SK-N-SH treated with all-trans-retinoic acid at 6 μM for 48 hours (cell line): ENCODE measurements at regions not wholly inside any gene's neighbourhood (a gene's known extent, or its start where the extent isn't known, plus 50 kb on each side); places are given as distances from the start of the nearest gene placed in this dataset.

Source experiments
- ATAC-seq: fragments of 200-7000 bp; cut with Tn5 transposase; 3 replicates; pipeline ENCODE4 v1.9.1; 2020; ENCODE audit warnings: mild to moderate bottlenecking, moderate library complexity
- ARNTL ChIP-seq: fragments of 450-650 bp; formaldehyde crosslinking; IDR thresholded peaks from 2 replicates; pipeline ENCODE4 v1.5.0; 2020; ENCODE audit warnings: low read depth, mild to moderate bottlenecking, moderate library complexity, borderline replicate concordance
- BACH2 ChIP-seq: fragments of 250-450 bp; sonication (Bioruptor Pico); IDR thresholded peaks from 2 replicates; pipeline ENCODE4 v1.9.0; 2021; ENCODE audit warnings: mild to moderate bottlenecking, borderline replicate concordance
- CSDC2 ChIP-seq: fragments of 250-450 bp; sonication (Bioruptor Pico); IDR thresholded peaks from 2 replicates; pipeline ENCODE4 v1.5.0; 2020; ENCODE audit warnings: mild to moderate bottlenecking, moderate library complexity
- ESRRG ChIP-seq: fragments of 250-450 bp; sonication (Bioruptor Pico); IDR thresholded peaks from 2 replicates; pipeline ENCODE4 v1.6.1; 2021; ENCODE audit warnings: mild to moderate bottlenecking
- GLIS3 ChIP-seq: fragments of 250-450 bp; sonication (Bioruptor Pico); IDR thresholded peaks from 2 replicates; pipeline ENCODE4 v1.5.0; 2020; ENCODE audit warnings: mild to moderate bottlenecking, moderate library complexity
- ISL1 ChIP-seq: fragments of 250-450 bp; sonication (Bioruptor Pico); IDR thresholded peaks from 2 replicates; pipeline ENCODE4 v2.1.2; 2022; ENCODE audit warnings: mild to moderate bottlenecking, moderate library complexity
- OSR1 ChIP-seq: fragments of 250-450 bp; sonication (Bioruptor Pico); IDR thresholded peaks from 2 replicates; pipeline ENCODE4 v1.8.0; 2022; ENCODE audit warnings: moderate library complexity, mild to moderate bottlenecking, inconsistent platforms
- RARB ChIP-seq: fragments of 250-450 bp; sonication (Bioruptor Pico); IDR thresholded peaks from 2 replicates; pipeline ENCODE4 v1.8.0; 2021; ENCODE audit warnings: mild to moderate bottlenecking, moderate library complexity
- SNAI2 ChIP-seq: fragments of 250-450 bp; sonication (Bioruptor Pico); IDR thresholded peaks from 2 replicates; pipeline ENCODE4 v1.5.0; 2020; ENCODE audit warnings: mild to moderate bottlenecking, moderate library complexity
- TOX ChIP-seq: fragments of 250-450 bp; sonication (Bioruptor Pico); IDR thresholded peaks from 2 replicates; pipeline ENCODE4 v1.8.0; 2021; ENCODE audit warnings: mild to moderate bottlenecking, moderate library complexity, borderline replicate concordance
- ZC3H10 ChIP-seq: fragments of 250-450 bp; sonication (Bioruptor Pico); IDR thresholded peaks from 2 replicates; pipeline ENCODE4 v1.5.1; 2021; ENCODE audit warnings: mild to moderate bottlenecking, moderate library complexity
- ZFP3 ChIP-seq: fragments of 250-450 bp; sonication (Bioruptor Pico); IDR thresholded peaks from 2 replicates; pipeline ENCODE4 v1.5.0; 2020; ENCODE audit warnings: mild to moderate bottlenecking, moderate library complexity
- ZFP30 ChIP-seq: fragments of 450-650 bp; formaldehyde crosslinking; IDR thresholded peaks from 2 replicates; pipeline ENCODE4 v1.5.0; 2022; ENCODE audit warnings: mild to moderate bottlenecking, moderate library complexity
- ZNF565 ChIP-seq: fragments of 450-650 bp; formaldehyde crosslinking; conservative IDR thresholded peaks from 2 replicates; pipeline ENCODE4 v1.5.0; 2020; ENCODE audit warnings: low read depth, mild to moderate bottlenecking, moderate library complexity
- ZNF70 ChIP-seq: fragments of 450-650 bp; formaldehyde crosslinking; IDR thresholded peaks from 2 replicates; pipeline ENCODE4 v1.5.0; 2020; ENCODE audit warnings: mild to moderate bottlenecking, moderate library complexity
- ZNF8 ChIP-seq: fragments of 450-650 bp; formaldehyde crosslinking; IDR thresholded peaks from 2 replicates; pipeline ENCODE4 v1.5.0; 2020; ENCODE audit warnings: mild to moderate bottlenecking, moderate library complexity
- TF ChIP-seq, protein P1 (sequence below): fragments of 250-450 bp; sonication (Bioruptor Pico); IDR thresholded peaks from 2 replicates; pipeline ENCODE4 v1.5.0; 2020; ENCODE audit warnings: mild to moderate bottlenecking, moderate library complexity
- TF ChIP-seq, protein P2 (sequence below): fragments of 250-450 bp; sonication (Bioruptor Pico); IDR thresholded peaks from 2 replicates; pipeline ENCODE4 v1.5.1; 2021; ENCODE audit warnings: mild to moderate bottlenecking, moderate library complexity
- TF ChIP-seq, protein P3 (sequence below): fragments of 250-450 bp; sonication (Bioruptor Pico); IDR thresholded peaks from 2 replicates; pipeline ENCODE4 v1.8.0; 2021; ENCODE audit warnings: low read depth, mild to moderate bottlenecking, moderate library complexity, borderline replicate concordance
- TF ChIP-seq, protein P4 (sequence below): fragments of 250-450 bp; sonication (Bioruptor Pico); IDR thresholded peaks from 2 replicates; pipeline ENCODE4 v1.5.1; 2020; ENCODE audit warnings: low read depth, mild to moderate bottlenecking, moderate library complexity
- TF ChIP-seq, protein P5 (sequence below): fragments of 250-450 bp; sonication (Bioruptor Pico); IDR thresholded peaks from 2 replicates; pipeline ENCODE4 v1.8.0; 2020; ENCODE audit warnings: mild to moderate bottlenecking, moderate library complexity, borderline replicate concordance

DNA sequence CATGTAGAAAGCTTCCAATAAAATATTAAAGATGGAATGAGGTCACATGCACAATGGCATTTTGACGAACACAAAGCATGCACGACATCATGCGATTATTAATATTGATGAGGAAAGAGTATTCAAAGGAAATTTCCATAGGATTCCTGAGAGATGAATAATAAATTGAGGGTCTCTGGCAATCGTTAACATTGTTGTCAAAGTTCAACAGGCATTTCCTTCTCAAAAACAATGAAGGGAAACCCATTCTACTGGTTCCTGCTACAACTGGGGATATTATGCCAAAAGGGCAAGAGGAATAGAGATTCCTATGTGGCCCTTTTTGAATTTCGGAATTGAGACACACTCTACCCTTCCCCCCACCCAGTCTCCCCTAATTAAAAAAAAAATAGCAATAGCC, 128.3 kb upstream of the NUDT7 start:
- no peak for TF ChIP-seq TOX (CRISPR knock-in tag)
- no peak for TF ChIP-seq ZNF70 (CRISPR knock-in tag)
- no peak for TF ChIP-seq OSR1 (CRISPR knock-in tag)
- no peak for TF ChIP-seq ESRRG
- TF ChIP-seq GLIS3 (CRISPR knock-in tag), result no peak
- TF ChIP-seq SNAI2 (CRISPR knock-in tag), result no peak
- no peak for TF ChIP-seq BACH2 (CRISPR knock-in tag)
- TF ChIP-seq ZNF565 (CRISPR knock-in tag), result no peak
- no peak for TF ChIP-seq ISL1
- no peak for TF ChIP-seq ZFP30 (CRISPR knock-in tag)
- TF ChIP-seq, protein P1, sequence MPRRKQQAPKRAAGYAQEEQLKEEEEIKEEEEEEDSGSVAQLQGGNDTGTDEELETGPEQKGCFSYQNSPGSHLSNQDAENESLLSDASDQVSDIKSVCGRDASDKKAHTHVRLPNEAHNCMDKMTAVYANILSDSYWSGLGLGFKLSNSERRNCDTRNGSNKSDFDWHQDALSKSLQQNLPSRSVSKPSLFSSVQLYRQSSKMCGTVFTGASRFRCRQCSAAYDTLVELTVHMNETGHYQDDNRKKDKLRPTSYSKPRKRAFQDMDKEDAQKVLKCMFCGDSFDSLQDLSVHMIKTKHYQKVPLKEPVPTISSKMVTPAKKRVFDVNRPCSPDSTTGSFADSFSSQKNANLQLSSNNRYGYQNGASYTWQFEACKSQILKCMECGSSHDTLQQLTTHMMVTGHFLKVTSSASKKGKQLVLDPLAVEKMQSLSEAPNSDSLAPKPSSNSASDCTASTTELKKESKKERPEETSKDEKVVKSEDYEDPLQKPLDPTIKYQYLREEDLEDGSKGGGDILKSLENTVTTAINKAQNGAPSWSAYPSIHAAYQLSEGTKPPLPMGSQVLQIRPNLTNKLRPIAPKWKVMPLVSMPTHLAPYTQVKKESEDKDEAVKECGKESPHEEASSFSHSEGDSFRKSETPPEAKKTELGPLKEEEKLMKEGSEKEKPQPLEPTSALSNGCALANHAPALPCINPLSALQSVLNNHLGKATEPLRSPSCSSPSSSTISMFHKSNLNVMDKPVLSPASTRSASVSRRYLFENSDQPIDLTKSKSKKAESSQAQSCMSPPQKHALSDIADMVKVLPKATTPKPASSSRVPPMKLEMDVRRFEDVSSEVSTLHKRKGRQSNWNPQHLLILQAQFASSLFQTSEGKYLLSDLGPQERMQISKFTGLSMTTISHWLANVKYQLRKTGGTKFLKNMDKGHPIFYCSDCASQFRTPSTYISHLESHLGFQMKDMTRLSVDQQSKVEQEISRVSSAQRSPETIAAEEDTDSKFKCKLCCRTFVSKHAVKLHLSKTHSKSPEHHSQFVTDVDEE, result no peak
- TF ChIP-seq, protein P2, sequence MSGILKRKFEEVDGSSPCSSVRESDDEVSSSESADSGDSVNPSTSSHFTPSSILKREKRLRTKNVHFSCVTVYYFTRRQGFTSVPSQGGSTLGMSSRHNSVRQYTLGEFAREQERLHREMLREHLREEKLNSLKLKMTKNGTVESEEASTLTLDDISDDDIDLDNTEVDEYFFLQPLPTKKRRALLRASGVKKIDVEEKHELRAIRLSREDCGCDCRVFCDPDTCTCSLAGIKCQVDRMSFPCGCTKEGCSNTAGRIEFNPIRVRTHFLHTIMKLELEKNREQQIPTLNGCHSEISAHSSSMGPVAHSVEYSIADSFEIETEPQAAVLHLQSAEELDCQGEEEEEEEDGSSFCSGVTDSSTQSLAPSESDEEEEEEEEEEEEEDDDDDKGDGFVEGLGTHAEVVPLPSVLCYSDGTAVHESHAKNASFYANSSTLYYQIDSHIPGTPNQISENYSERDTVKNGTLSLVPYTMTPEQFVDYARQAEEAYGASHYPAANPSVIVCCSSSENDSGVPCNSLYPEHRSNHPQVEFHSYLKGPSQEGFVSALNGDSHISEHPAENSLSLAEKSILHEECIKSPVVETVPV (CRISPR knock-in tag), result no peak
- TF ChIP-seq, protein P3, sequence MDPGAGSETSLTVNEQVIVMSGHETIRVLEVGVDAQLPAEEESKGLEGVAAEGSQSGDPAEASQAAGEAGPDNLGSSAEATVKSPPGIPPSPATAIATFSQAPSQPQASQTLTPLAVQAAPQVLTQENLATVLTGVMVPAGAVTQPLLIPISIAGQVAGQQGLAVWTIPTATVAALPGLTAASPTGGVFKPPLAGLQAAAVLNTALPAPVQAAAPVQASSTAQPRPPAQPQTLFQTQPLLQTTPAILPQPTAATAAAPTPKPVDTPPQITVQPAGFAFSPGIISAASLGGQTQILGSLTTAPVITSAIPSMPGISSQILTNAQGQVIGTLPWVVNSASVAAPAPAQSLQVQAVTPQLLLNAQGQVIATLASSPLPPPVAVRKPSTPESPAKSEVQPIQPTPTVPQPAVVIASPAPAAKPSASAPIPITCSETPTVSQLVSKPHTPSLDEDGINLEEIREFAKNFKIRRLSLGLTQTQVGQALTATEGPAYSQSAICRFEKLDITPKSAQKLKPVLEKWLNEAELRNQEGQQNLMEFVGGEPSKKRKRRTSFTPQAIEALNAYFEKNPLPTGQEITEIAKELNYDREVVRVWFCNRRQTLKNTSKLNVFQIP (CRISPR knock-in tag), result no peak
- TF ChIP-seq ARNTL (CRISPR knock-in tag), result no peak
- TF ChIP-seq CSDC2 (CRISPR knock-in tag), result no peak
- no peak for ATAC-seq

DNA sequence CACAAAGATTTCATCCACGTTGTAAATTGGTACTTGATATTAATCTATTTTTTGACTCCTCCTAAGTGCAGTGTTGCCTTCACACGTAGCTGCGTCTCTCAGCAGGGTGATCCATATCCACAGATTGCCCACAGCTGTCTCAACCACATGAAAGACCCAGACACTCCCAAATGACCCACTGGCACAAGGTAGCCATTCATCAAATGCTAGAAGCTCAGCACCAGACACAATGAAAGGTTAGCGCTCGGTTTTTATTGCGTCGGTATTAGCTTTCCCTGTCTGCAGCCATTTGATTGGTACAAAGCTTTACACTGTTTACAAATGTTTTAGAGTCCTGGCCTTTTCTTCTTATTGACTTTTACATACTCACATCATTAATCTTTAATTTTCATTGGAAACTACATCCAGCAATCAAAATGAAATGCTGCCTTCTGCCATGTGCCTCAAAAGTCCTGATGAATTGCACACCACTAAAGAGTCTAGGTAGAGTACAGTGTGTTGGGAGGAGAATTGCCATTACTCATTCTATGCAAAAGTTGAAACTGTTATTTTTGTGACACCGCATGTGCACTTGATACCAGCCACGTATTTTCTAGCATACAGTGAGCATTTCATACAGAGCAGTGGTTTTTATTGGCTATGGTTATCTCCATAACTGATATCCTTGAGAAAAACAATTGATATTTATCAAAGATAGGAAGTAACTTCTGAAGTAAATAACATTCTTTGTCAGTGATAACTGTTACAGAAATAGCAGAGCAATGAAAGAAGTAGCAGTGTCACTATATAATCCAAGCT, 127.3 kb upstream of the NUDT7 start:
- no peak for ATAC-seq
- TF ChIP-seq RARB (CRISPR knock-in tag) (no peak), ZFP30 (CRISPR knock-in tag) (no peak), ARNTL (CRISPR knock-in tag) (no peak), SNAI2 (CRISPR knock-in tag) (no peak), ZNF565 (CRISPR knock-in tag) (no peak), TOX (CRISPR knock-in tag) (no peak), ZC3H10 (CRISPR knock-in tag) (no peak), ZNF8 (CRISPR knock-in tag) (no peak), ZFP3 (CRISPR knock-in tag) (no peak), ISL1 (no peak), ZNF70 (CRISPR knock-in tag) (no peak)
- TF ChIP-seq, protein P3 (CRISPR knock-in tag), result no peak
- TF ChIP-seq, protein P4, sequence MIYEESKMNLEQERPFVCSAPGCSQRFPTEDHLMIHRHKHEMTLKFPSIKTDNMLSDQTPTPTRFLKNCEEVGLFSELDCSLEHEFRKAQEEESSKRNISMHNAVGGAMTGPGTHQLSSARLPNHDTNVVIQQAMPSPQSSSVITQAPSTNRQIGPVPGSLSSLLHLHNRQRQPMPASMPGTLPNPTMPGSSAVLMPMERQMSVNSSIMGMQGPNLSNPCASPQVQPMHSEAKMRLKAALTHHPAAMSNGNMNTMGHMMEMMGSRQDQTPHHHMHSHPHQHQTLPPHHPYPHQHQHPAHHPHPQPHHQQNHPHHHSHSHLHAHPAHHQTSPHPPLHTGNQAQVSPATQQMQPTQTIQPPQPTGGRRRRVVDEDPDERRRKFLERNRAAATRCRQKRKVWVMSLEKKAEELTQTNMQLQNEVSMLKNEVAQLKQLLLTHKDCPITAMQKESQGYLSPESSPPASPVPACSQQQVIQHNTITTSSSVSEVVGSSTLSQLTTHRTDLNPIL (CRISPR knock-in tag), result no peak
- TF ChIP-seq, protein P5, sequence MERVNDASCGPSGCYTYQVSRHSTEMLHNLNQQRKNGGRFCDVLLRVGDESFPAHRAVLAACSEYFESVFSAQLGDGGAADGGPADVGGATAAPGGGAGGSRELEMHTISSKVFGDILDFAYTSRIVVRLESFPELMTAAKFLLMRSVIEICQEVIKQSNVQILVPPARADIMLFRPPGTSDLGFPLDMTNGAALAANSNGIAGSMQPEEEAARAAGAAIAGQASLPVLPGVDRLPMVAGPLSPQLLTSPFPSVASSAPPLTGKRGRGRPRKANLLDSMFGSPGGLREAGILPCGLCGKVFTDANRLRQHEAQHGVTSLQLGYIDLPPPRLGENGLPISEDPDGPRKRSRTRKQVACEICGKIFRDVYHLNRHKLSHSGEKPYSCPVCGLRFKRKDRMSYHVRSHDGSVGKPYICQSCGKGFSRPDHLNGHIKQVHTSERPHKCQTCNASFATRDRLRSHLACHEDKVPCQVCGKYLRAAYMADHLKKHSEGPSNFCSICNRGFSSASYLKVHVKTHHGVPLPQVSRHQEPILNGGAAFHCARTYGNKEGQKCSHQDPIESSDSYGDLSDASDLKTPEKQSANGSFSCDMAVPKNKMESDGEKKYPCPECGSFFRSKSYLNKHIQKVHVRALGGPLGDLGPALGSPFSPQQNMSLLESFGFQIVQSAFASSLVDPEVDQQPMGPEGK (CRISPR knock-in tag), result no peak
- TF ChIP-seq, all 23 proteins: peak for 0
